SK-N-MC (cell line): ENCODE measurements at regions not wholly inside any gene's neighbourhood (a gene's known extent, or its start where the extent isn't known, plus 50 kb on each side); places are given as distances from the start of the nearest gene placed in this dataset.
"Not testable (repeated sequence)": the region's sequence is repeated elsewhere in the genome, so short reads cannot be mapped to it uniquely, and the experiment has no call there.

Experiments
- DNase-seq: peaks from one replicate; pipeline ENCODE4 v3.0.0-alpha.2; 2011; ENCODE audit warnings: low read depth, low spot score
- H3K27ac ChIP-seq: fragments of 200-600 bp; sonication (generic); 2 replicates; pipeline ENCODE4 v1.5.1; 2016; ENCODE audit warnings: mixed run types
- H3K36me3 ChIP-seq: fragments of 200-600 bp; sonication (generic); 2 replicates; pipeline ENCODE4 v1.6.1; 2017; ENCODE audit warnings: antibody characterized with exemption, low read length, mixed read lengths; ENCODE audit not compliant: insufficient read depth
- H3K4me3 ChIP-seq: fragments of 200-600 bp; sonication (generic); 2 replicates; pipeline ENCODE4 v1.5.1; 2016
- H3K9ac ChIP-seq: fragments of 200-600 bp; sonication (generic); 2 replicates; pipeline ENCODE4 v1.8.0; 2017; ENCODE audit warnings: mixed run types, mixed read lengths; ENCODE audit not compliant: insufficient read length
- H3K9me3 ChIP-seq: fragments of 200-600 bp; sonication (generic); 2 replicates; pipeline ENCODE4 v1.6.1; 2017; ENCODE audit warnings: low read depth, mild to moderate bottlenecking, antibody characterized with exemption, low read length, moderate library complexity, mixed read lengths
- EZH2 ChIP-seq: fragments of 200-600 bp; sonication (generic); IDR thresholded peaks from one replicate; pipeline ENCODE4 v1.6.1; 2017; ENCODE audit warnings: antibody characterized with exemption
- FOXP2 ChIP-seq: optimal IDR thresholded peaks from 2 replicates; pipeline ENCODE3; 2011; ENCODE audit warnings: mild to moderate bottlenecking, moderate library complexity; ENCODE audit not compliant: insufficient read depth; ENCODE audit errors: extremely low read length, control extremely low read depth
- POLR2AphosphoS5 ChIP-seq: IDR thresholded peaks from 2 replicates; pipeline ENCODE4 v1.6.1; 2012; ENCODE audit warnings: mild to moderate bottlenecking, low read depth, low read length, borderline replicate concordance

GRCh38 chr2:16201848-16202247 lies 261.5 kb downstream of the MYCN start:
- no peak for TF ChIP-seq EZH2
- TF ChIP-seq POLR2AphosphoS5 = no peak
- TF ChIP-seq FOXP2 = no peak
- DNase-seq = no peak
- no peak overlapping the region for H3K27ac ChIP-seq
- no peaks in the 10 kb centered on the region for H3K36me3 ChIP-seq
- no peak overlapping the region for H3K9ac ChIP-seq
- no peak overlapping the region for H3K4me3 ChIP-seq
- no peaks in the 10 kb centered on the region for H3K9me3 ChIP-seq

GRCh38 chr2:16200554-16201193 lies 260.3 kb downstream of the MYCN start:
- no peak overlapping the region for H3K27ac ChIP-seq
- no peak for DNase-seq
- no peaks in the 10 kb centered on the region for H3K9me3 ChIP-seq
- H3K4me3 ChIP-seq = no peak overlapping the region
- H3K9ac ChIP-seq = no peak overlapping the region
- TF ChIP-seq FOXP2 = no peak
- no peak for TF ChIP-seq POLR2AphosphoS5
- no peak for TF ChIP-seq EZH2
- H3K36me3 ChIP-seq = no peaks in the 10 kb centered on the region

- no peak for TF ChIP-seq FOXP2
- H3K9me3 ChIP-seq = no peaks in the 10 kb centered on the region
Measured at GRCh38 chr2:16199882-16200553, 259.7 kb downstream of the MYCN start.

GRCh38 chr2:16199241-16199640 lies 258.9 kb downstream of the MYCN start:
- not testable (repeated sequence) for H3K27ac ChIP-seq, H3K9me3 ChIP-seq, H3K4me3 ChIP-seq, H3K36me3 ChIP-seq, DNase-seq, H3K9ac ChIP-seq

More at GRCh38 chr2:16199882-16200553, 259.7 kb downstream of the MYCN start:
- no peaks in the 10 kb centered on the region for H3K36me3 ChIP-seq
- no peak overlapping the region for H3K9ac ChIP-seq
- no peak overlapping the region for H3K27ac ChIP-seq
- DNase-seq = no peak
- H3K4me3 ChIP-seq = no peak overlapping the region

- Histone ChIP-seq H3K9me3 (no peaks in the 10 kb centered on the region), H3K27ac (no peak overlapping the region), H3K9ac (no peak overlapping the region), H3K4me3 (no peak overlapping the region), H3K36me3 (no peaks in the 10 kb centered on the region)
- no peak for TF ChIP-seq FOXP2
- TF ChIP-seq EZH2 = no peak
- no peak for TF ChIP-seq POLR2AphosphoS5
- DNase-seq = no peak
Measured at GRCh38 chr2:16198166-16198912, 258.0 kb downstream of the MYCN start.

- Histone ChIP-seq H3K9ac (no peak overlapping the region), H3K9me3 (no peaks in the 10 kb centered on the region), H3K36me3 (no peaks in the 10 kb centered on the region), H3K27ac (no peak overlapping the region), H3K4me3 (no peak overlapping the region)
- TF ChIP-seq FOXP2 (no peak), EZH2 (no peak), POLR2AphosphoS5 (no peak)
- DNase-seq = no peak
Measured at GRCh38 chr2:16197504-16198147, 257.3 kb downstream of the MYCN start.

- no peak overlapping the region for H3K4me3 ChIP-seq
- H3K9me3 ChIP-seq = no peaks in the 10 kb centered on the region
- no peak for DNase-seq
- no peak overlapping the region for H3K9ac ChIP-seq
- H3K36me3 ChIP-seq = no peaks in the 10 kb centered on the region
- H3K27ac ChIP-seq = no peak overlapping the region
- no peak for TF ChIP-seq POLR2AphosphoS5
- TF ChIP-seq FOXP2 = no peak
- TF ChIP-seq EZH2 = no peak
Measured at GRCh38 chr2:16196687-16197503, 256.5 kb downstream of the MYCN start.

GRCh38 chr2:16195681-16196070 lies 255.3 kb downstream of the MYCN start:
- Histone ChIP-seq H3K4me3 (no peak overlapping the region), H3K27ac (no peak overlapping the region), H3K9me3 (no peaks in the 10 kb centered on the region), H3K9ac (no peak overlapping the region), H3K36me3 (no peaks in the 10 kb centered on the region)
- TF ChIP-seq POLR2AphosphoS5 = no peak
- TF ChIP-seq EZH2 = no peak
- TF ChIP-seq FOXP2 = no peak
- DNase-seq = no peak
